Stimulated activated CD8-positive, alpha-beta memory T cell treated with anti-CD3 and anti-CD28 coated beads, Interleukin-15, amount 100 ng/mL, for 48 hours (primary cell): ENCODE measurements at regions not wholly inside any gene's neighbourhood (a gene's known extent, or its start where the extent isn't known, plus 50 kb on each side); places are given as distances from the start of the nearest gene placed in this dataset.
"Not testable (repeated sequence)": the region's sequence is repeated elsewhere in the genome, so short reads cannot be mapped to it uniquely, and the experiment has no call there.

Experiments
- DNase-seq, 2 donors: peaks; one replicate each; pipeline ENCODE4 v3.0.0-alpha.2; 2020; ENCODE audit warnings: low read depth in 2 of 2

- no peak for DNase-seq
Measured at GRCh38 chr14:27605282-27605681, 1007.4 kb upstream of the NOVA1 start.

GRCh38 chr14:27608377-27608776 is 1010.5 kb upstream of the NOVA1 start:
- DNase-seq = no peak

- no peak for DNase-seq
Measured at GRCh38 chr14:27612121-27612520, 1014.3 kb upstream of the NOVA1 start.

- DNase-seq = no peak
Measured at GRCh38 chr14:27613102-27613501, 1015.3 kb upstream of the NOVA1 start.

GRCh38 chr14:27623782-27624181 is 1025.9 kb upstream of the NOVA1 start:
- no peak for DNase-seq

- DNase-seq = no peak
Measured at GRCh38 chr14:27634056-27634970, 1036.5 kb upstream of the NOVA1 start.

- DNase-seq = not testable (repeated sequence)
Measured at GRCh38 chr14:27640688-27641087, 1042.9 kb upstream of the NOVA1 start.

- no peak for DNase-seq
Measured at GRCh38 chr14:27642251-27642866, 1044.5 kb upstream of the NOVA1 start.

- no peak for DNase-seq
Measured at GRCh38 chr14:27660683-27661082, 1062.8 kb upstream of the NOVA1 start.

GRCh38 chr14:27668531-27668930 is 1070.7 kb upstream of the NOVA1 start:
- no peak for DNase-seq

GRCh38 chr14:27672047-27672446 is 1074.2 kb upstream of the NOVA1 start:
- DNase-seq = no peak

GRCh38 chr14:27672811-27673737 is 1075.2 kb upstream of the NOVA1 start:
- DNase-seq = not testable (repeated sequence)

- DNase-seq = no peak
Measured at GRCh38 chr14:27686137-27686536, 1080.5 kb upstream of the FOXG1 start.

- no peak for DNase-seq
Measured at GRCh38 chr14:27688841-27689444, 1077.6 kb upstream of the FOXG1 start.

GRCh38 chr14:27712364-27712763 is 1054.2 kb upstream of the FOXG1 start:
- DNase-seq = no peak

GRCh38 chr14:27715561-27715960 is 1051.0 kb upstream of the FOXG1 start:
- no peak for DNase-seq

- DNase-seq = no peak
Measured at GRCh38 chr14:27721760-27722159, 1044.8 kb upstream of the FOXG1 start.

GRCh38 chr14:27725482-27725881 is 1041.1 kb upstream of the FOXG1 start:
- DNase-seq = no peak

- no peak for DNase-seq
Measured at GRCh38 chr14:27727251-27727770, 1039.3 kb upstream of the FOXG1 start.

GRCh38 chr14:27730204-27730603 is 1036.4 kb upstream of the FOXG1 start:
- DNase-seq = no peak

GRCh38 chr14:27739657-27740156 is 1026.9 kb upstream of the FOXG1 start:
- DNase-seq = no peak
